ENCODE measurements at regions not wholly inside any gene's neighbourhood (a gene's known extent, or its start where the extent isn't known, plus 50 kb on each side); places are given as distances from the start of the nearest gene placed in this dataset.

DNA sequence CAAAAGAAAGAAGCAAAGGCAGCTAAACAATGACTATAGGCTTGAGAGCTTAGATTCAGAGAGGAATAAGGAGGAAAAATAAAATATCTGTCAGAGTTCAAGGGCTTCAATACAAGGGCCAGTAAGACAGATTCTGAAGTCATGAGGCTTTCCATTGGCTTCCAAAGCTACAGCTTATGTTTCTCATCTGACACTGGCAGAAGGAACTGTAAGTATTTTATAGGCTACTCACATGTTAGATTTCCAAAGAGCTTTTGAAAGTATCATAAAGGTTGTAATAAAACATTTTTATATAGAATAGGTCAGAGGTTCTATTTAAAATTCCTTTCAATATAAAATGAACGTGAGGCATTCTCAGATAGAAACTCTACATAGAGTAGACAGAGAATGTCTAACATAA lies 746.6 kb upstream of the NXPH2 start:
- TF ChIP-seq EZH2phosphoT487 (IDR thresholded peaks at IDR 0.05; ENCODE audit: borderline replicate concordance) = no peak
- TF ChIP-seq, protein P1, sequence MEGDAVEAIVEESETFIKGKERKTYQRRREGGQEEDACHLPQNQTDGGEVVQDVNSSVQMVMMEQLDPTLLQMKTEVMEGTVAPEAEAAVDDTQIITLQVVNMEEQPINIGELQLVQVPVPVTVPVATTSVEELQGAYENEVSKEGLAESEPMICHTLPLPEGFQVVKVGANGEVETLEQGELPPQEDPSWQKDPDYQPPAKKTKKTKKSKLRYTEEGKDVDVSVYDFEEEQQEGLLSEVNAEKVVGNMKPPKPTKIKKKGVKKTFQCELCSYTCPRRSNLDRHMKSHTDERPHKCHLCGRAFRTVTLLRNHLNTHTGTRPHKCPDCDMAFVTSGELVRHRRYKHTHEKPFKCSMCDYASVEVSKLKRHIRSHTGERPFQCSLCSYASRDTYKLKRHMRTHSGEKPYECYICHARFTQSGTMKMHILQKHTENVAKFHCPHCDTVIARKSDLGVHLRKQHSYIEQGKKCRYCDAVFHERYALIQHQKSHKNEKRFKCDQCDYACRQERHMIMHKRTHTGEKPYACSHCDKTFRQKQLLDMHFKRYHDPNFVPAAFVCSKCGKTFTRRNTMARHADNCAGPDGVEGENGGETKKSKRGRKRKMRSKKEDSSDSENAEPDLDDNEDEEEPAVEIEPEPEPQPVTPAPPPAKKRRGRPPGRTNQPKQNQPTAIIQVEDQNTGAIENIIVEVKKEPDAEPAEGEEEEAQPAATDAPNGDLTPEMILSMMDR (conservative IDR thresholded peaks at IDR 0.05; ENCODE audit: low read length) = no peak
- H4K20me1 ChIP-seq (ENCODE audit: insufficient read depth, low read length, poor library complexity, severe bottlenecking) = no peaks in the 10 kb centered on the region
- no peak overlapping the region for H3K4me3 ChIP-seq (ENCODE audit: low read length, poor library complexity, severe bottlenecking)
- no peaks in the 10 kb centered on the region for H3K36me3 ChIP-seq (ENCODE audit: insufficient read depth, low read length)
- H3K9ac ChIP-seq (ENCODE audit: low read depth, low read length, poor library complexity, severe bottlenecking) = no peak overlapping the region
- no peaks in the 10 kb centered on the region for H3F3A ChIP-seq (ENCODE audit: low read depth)
- H3K9me2 ChIP-seq (replicated peaks; ENCODE audit: low read depth, low read length) = no peaks in the 10 kb centered on the region
- H3K9me3 ChIP-seq (ENCODE audit: insufficient read depth, low read depth, low read length) = no peaks in the 10 kb centered on the region
- no peaks in the 10 kb centered on the region for H3K79me2 ChIP-seq (ENCODE audit: insufficient read depth, low read length)
- H3K27me3 ChIP-seq (ENCODE audit: insufficient read depth, low read length, poor library complexity, severe bottlenecking) = no peaks in the 10 kb centered on the region
- no peak overlapping the region for H2AFZ ChIP-seq (ENCODE audit: low read length)
- no peaks in the 10 kb centered on the region for H3K4me1 ChIP-seq (ENCODE audit: insufficient read depth, low read length, poor library complexity, severe bottlenecking)
- no peak overlapping the region for H3K4me2 ChIP-seq (ENCODE audit: low read depth, low read length, poor library complexity, severe bottlenecking)

DNA sequence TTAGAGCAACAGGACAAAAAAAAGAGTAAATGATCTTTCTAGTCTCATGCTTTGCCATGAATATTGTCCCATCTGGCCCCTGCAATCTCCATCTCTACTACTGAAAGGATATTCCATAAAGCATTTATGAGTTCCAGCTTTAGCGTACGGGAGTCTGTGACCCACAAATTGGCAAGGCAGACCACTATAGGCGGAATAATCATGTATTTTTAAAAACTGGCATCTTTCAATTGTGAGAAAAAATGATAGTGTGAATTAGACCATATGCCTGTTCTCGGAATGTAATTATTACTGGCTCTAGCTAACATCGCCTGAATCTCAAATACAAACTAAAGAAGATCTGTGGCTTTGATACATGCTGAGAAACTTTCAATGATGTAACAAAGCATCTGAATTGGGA lies 738.1 kb upstream of the NXPH2 start:
- TF ChIP-seq, protein P1 (conservative IDR thresholded peaks at IDR 0.05; ENCODE audit: low read length) = no peak
- no peak for TF ChIP-seq EZH2phosphoT487 (IDR thresholded peaks at IDR 0.05; ENCODE audit: borderline replicate concordance)
- H3K79me2 ChIP-seq (ENCODE audit: insufficient read depth, low read length) = no peaks in the 10 kb centered on the region
- no peaks in the 10 kb centered on the region for H3K27me3 ChIP-seq (ENCODE audit: insufficient read depth, low read length, poor library complexity, severe bottlenecking)

DNA sequence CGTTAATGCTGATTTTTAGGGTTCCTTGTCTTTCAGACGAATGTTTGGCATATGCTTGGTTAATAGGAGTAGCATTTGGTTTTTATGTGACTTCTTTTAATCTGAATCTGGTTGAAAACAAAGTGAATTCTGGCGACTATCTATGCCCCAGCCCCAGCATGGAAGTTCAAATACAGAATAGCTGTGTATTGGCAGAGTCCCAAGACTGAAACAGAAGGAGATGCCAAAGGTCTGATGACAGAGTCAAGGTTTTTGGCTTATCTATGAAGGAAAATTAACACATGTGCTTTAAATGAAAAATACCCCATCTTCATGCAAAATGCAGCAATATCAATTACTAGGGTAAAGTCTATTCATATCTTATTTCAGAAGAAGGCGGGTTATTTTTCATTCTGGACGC lies 734.8 kb upstream of the NXPH2 start:
- no peak overlapping the region for H3K4me3 ChIP-seq (ENCODE audit: low read length, poor library complexity, severe bottlenecking)
- no peak overlapping the region for H2AFZ ChIP-seq (ENCODE audit: low read length)
- H4K20me1 ChIP-seq (ENCODE audit: insufficient read depth, low read length, poor library complexity, severe bottlenecking) = no peaks in the 10 kb centered on the region
- no peaks in the 10 kb centered on the region for H3K27me3 ChIP-seq (ENCODE audit: insufficient read depth, low read length, poor library complexity, severe bottlenecking)
- no peaks in the 10 kb centered on the region for H3K4me1 ChIP-seq (ENCODE audit: insufficient read depth, low read length, poor library complexity, severe bottlenecking)
- H3K9me2 ChIP-seq (replicated peaks; ENCODE audit: low read depth, low read length) = no peaks in the 10 kb centered on the region
- no peaks in the 10 kb centered on the region for H3K9me3 ChIP-seq (ENCODE audit: insufficient read depth, low read depth, low read length)
- TF ChIP-seq EZH2phosphoT487 (IDR thresholded peaks at IDR 0.05; ENCODE audit: borderline replicate concordance) = no peak
- TF ChIP-seq, protein P1 (conservative IDR thresholded peaks at IDR 0.05; ENCODE audit: low read length) = no peak
- no peaks in the 10 kb centered on the region for H3F3A ChIP-seq (ENCODE audit: low read depth)
- H3K79me2 ChIP-seq (ENCODE audit: insufficient read depth, low read length) = no peaks in the 10 kb centered on the region
- H3K36me3 ChIP-seq (ENCODE audit: insufficient read depth, low read length) = no peaks in the 10 kb centered on the region
- H3K4me2 ChIP-seq (ENCODE audit: low read depth, low read length, poor library complexity, severe bottlenecking) = no peak overlapping the region
- H3K9ac ChIP-seq (ENCODE audit: low read depth, low read length, poor library complexity, severe bottlenecking) = no peak overlapping the region

More for the DNA sequence above, 738.1 kb upstream of the NXPH2 start:
- H3K36me3 ChIP-seq (ENCODE audit: insufficient read depth, low read length) = no peaks in the 10 kb centered on the region
- H4K20me1 ChIP-seq (ENCODE audit: insufficient read depth, low read length, poor library complexity, severe bottlenecking) = no peaks in the 10 kb centered on the region
- H3K9me2 ChIP-seq (replicated peaks; ENCODE audit: low read depth, low read length) = no peaks in the 10 kb centered on the region
- H3F3A ChIP-seq (ENCODE audit: low read depth) = no peaks in the 10 kb centered on the region
- H3K9me3 ChIP-seq (ENCODE audit: insufficient read depth, low read depth, low read length) = no peaks in the 10 kb centered on the region
- H3K4me3 ChIP-seq (ENCODE audit: low read length, poor library complexity, severe bottlenecking) = no peak overlapping the region
- H3K4me2 ChIP-seq (ENCODE audit: low read depth, low read length, poor library complexity, severe bottlenecking) = no peak overlapping the region
- no peaks in the 10 kb centered on the region for H3K4me1 ChIP-seq (ENCODE audit: insufficient read depth, low read length, poor library complexity, severe bottlenecking)
- H2AFZ ChIP-seq (ENCODE audit: low read length) = no peak overlapping the region
- H3K9ac ChIP-seq (ENCODE audit: low read depth, low read length, poor library complexity, severe bottlenecking) = no peak overlapping the region
